ENCODE measurements at regions not wholly inside any gene's neighbourhood (a gene's known extent, or its start where the extent isn't known, plus 50 kb on each side); places are given as distances from the start of the nearest gene placed in this dataset.

DNA sequence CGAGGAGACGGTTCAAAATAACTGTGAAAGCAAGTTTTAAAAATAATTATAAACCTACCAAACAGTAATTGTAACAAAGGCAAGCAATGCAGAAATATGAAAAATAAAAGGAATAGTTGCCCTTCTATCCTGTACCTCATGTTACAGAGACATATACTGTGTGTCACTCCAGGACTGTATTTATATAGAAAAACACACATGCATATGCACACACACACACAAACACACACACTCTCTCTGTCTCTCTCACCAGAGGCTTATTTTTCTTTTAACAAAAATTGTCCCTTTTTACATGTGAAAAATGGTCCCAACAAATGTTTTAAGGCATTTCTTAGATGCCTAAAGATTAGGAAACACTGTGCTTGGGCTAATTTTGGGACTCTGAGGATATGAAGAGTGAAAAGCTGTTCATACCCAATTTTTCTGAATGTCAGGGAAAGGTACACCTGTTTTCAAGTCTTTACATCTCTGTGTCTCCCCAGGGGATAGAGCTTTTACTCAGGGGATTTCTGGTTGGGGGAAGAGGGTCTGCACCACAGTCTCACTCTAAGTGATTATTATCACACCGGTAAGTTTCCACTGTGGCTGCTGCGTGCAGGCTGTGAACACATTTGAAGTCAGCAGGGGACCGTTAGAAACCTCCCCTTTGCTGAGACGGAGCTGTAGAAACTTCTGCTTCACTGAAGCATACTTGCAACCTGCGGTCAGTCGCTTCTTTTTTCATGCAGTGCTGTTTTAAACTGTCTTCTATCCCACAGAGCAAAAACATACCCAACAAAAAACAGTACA, 51.4 kb upstream of the SPAG16 start:
- in situ Hi-C loops (cut with MboI) (loop anchor here (25.0 kb wide), 1 partner anchor 1504 kb away; no protein-coding TSS in a partner anchor), intact Hi-C loops (cut with micrococcal nuclease; ENCODE audit: unreplicated experiment) (loop anchor here (1.0 to 10.0 kb wide), 11 partner anchors 46 to 1572 kb away; partner anchors contain the start of gene BARD1)
- H3K79me2 ChIP-seq (ENCODE audit: control insufficient read depth, insufficient read depth, low read length) = peaks cover 43% of the 10 kb centered on the region
- peak overlapping the region; percentile 13; the same call in 1 of the 2 replicates for H3K4me3 ChIP-seq
- ChIA-PET RAD21 (ENCODE audit: unreplicated experiment) (interaction anchor here (0.8 to 15.7 kb wide), 15 partner anchors 9 to 1576 kb away, joined by 3 to 540 read pairs (median 5); partner anchors contain the start of genes BARD1 and IKZF2), POLR2A (interaction anchor here (0.8 to 13.8 kb wide), 13 partner anchors 9 to 218 kb away, joined by 3 to 232 read pairs (median 5); partner anchors contain the start of gene IKZF2), CTCF (interaction anchor here (1.2 to 2.7 kb wide), 6 partner anchors 10 to 219 kb away, joined by 4 to 9 read pairs (median 6); no protein-coding TSS in a partner anchor), SMC1A (ENCODE audit: uncharacterized antibody, unreplicated experiment) (interaction anchor here (0.8 to 15.7 kb wide), 11 partner anchors 8 to 455 kb away, joined by 3 to 467 read pairs (median 4); partner anchors contain the start of gene IKZF2)
- H3K36me3 ChIP-seq (ENCODE audit: control insufficient read depth in 2 of 2, insufficient read depth in 2 of 2, low read length in 1 of 2) = no peaks in the 10 kb centered on the region
- no peaks in the 10 kb centered on the region for H3K27me3 ChIP-seq (replicated peaks in 1 of 2; ENCODE audit: control insufficient read depth in 2 of 2, insufficient read depth in 2 of 2, low read length in 1 of 2)
- peak; percentile 97 for FAIRE-seq
- H2AFZ ChIP-seq (ENCODE audit: control insufficient read depth, low read depth, low read length) = peak overlapping the region; percentile 37; the same call in 1 of the 2 replicates
- ATAC-seq = peak; percentile 72
- DNase-seq (ENCODE audit: low read depth, low spot score) = peak; percentile 100
- BruUV-seq (replicated peaks) = TSS peak; percentile 56
- H3K9me3 ChIP-seq (replicated peaks; ENCODE audit: control insufficient read depth, insufficient read depth, low read length) = no peaks in the 10 kb centered on the region
- H3K4me1 ChIP-seq (ENCODE audit: control insufficient read depth, insufficient read depth, low read length) = peaks cover 56% of the 10 kb centered on the region
- peak overlapping the region; percentile 71 for H3K9ac ChIP-seq (ENCODE audit: control insufficient read depth, insufficient read depth, low read length)
- H3K4me2 ChIP-seq (ENCODE audit: control insufficient read depth, insufficient read depth) = peak overlapping the region; percentile 85
- peak overlapping the region; percentile 98 for H3K27ac ChIP-seq (ENCODE audit: control insufficient read depth, insufficient read depth)
- H4K20me1 ChIP-seq (ENCODE audit: control insufficient read depth, insufficient read depth) = no peaks in the 10 kb centered on the region
- 0% methylated on average over 8 of the region's 8 CpGs for WGBS (ENCODE audit: insufficient coverage, insufficient replicate concordance, low lambda C conversion rate, missing lambda C conversion rate)
- TF ChIP-seq NFXL1 (IDR thresholded peaks at IDR 0.05; ENCODE audit: borderline replicate concordance) (no peak), FOXK2 (IDR thresholded peaks at IDR 0.05) (no peak), CREM (IDR thresholded peaks at IDR 0.05; ENCODE audit: low read depth) (peak; percentile 79), NFYB (IDR thresholded peaks at IDR 0.05; ENCODE audit: insufficient read depth, low read depth, low read length) (no peak), CBX5 (IDR thresholded peaks at IDR 0.05; ENCODE audit: low read depth) (peak; percentile 97), STAT3 (IDR thresholded peaks at IDR 0.05; ENCODE audit: low read depth, low read length) (no peak), CBFB (IDR thresholded peaks at IDR 0.05; ENCODE audit: low read depth) (peak; percentile 95), RB1 (IDR thresholded peaks at IDR 0.05; ENCODE audit: borderline replicate concordance) (peak; percentile 100), GABPA (IDR thresholded peaks at IDR 0.05; ENCODE audit: low read depth) (no peak), FOS (IDR thresholded peaks at IDR 0.05; ENCODE audit: borderline replicate concordance, extremely low read depth, insufficient read length) (no peak), SREBF2 (IDR thresholded peaks at IDR 0.05; ENCODE audit: low read length) (no peak), HDAC2 (IDR thresholded peaks at IDR 0.05) (no peak), PAX8 (IDR thresholded peaks at IDR 0.05) (no peak), ZNF217 (IDR thresholded peaks at IDR 0.05) (no peak; the same call in 1 of the 2 replicates), ZNF622 (IDR thresholded peaks at IDR 0.05) (no peak), ZNF274 (IDR thresholded peaks at IDR 0.05; ENCODE audit: insufficient read depth, insufficient read length) (no peak), KAT2A (conservative IDR thresholded peaks at IDR 0.05; ENCODE audit: control insufficient read depth, low read depth, low read length) (no peak)
- TF ChIP-seq, protein P1, sequence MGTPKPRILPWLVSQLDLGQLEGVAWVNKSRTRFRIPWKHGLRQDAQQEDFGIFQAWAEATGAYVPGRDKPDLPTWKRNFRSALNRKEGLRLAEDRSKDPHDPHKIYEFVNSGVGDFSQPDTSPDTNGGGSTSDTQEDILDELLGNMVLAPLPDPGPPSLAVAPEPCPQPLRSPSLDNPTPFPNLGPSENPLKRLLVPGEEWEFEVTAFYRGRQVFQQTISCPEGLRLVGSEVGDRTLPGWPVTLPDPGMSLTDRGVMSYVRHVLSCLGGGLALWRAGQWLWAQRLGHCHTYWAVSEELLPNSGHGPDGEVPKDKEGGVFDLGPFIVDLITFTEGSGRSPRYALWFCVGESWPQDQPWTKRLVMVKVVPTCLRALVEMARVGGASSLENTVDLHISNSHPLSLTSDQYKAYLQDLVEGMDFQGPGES (IDR thresholded peaks at IDR 0.05) = no peak
- TF ChIP-seq, protein P2, sequence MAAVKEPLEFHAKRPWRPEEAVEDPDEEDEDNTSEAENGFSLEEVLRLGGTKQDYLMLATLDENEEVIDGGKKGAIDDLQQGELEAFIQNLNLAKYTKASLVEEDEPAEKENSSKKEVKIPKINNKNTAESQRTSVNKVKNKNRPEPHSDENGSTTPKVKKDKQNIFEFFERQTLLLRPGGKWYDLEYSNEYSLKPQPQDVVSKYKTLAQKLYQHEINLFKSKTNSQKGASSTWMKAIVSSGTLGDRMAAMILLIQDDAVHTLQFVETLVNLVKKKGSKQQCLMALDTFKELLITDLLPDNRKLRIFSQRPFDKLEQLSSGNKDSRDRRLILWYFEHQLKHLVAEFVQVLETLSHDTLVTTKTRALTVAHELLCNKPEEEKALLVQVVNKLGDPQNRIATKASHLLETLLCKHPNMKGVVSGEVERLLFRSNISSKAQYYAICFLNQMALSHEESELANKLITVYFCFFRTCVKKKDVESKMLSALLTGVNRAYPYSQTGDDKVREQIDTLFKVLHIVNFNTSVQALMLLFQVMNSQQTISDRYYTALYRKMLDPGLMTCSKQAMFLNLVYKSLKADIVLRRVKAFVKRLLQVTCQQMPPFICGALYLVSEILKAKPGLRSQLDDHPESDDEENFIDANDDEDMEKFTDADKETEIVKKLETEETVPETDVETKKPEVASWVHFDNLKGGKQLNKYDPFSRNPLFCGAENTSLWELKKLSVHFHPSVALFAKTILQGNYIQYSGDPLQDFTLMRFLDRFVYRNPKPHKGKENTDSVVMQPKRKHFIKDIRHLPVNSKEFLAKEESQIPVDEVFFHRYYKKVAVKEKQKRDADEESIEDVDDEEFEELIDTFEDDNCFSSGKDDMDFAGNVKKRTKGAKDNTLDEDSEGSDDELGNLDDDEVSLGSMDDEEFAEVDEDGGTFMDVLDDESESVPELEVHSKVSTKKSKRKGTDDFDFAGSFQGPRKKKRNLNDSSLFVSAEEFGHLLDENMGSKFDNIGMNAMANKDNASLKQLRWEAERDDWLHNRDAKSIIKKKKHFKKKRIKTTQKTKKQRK (IDR thresholded peaks at IDR 0.05; ENCODE audit: low read depth, low read length) = 0 out of 2 replicates have a peak, but pooled peaks have one; percentile 22
- TF ChIP-seq, protein P3, sequence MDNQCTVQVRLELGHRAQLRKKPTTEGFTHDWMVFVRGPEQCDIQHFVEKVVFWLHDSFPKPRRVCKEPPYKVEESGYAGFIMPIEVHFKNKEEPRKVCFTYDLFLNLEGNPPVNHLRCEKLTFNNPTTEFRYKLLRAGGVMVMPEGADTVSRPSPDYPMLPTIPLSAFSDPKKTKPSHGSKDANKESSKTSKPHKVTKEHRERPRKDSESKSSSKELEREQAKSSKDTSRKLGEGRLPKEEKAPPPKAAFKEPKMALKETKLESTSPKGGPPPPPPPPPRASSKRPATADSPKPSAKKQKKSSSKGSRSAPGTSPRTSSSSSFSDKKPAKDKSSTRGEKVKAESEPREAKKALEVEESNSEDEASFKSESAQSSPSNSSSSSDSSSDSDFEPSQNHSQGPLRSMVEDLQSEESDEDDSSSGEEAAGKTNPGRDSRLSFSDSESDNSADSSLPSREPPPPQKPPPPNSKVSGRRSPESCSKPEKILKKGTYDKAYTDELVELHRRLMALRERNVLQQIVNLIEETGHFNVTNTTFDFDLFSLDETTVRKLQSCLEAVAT (IDR thresholded peaks at IDR 0.05) = peak; percentile 90

All from GM12878 (cell line).